ENCODE measurements at regions not wholly inside any gene's neighbourhood (a gene's known extent, or its start where the extent isn't known, plus 50 kb on each side); places are given as distances from the start of the nearest gene placed in this dataset.

GRCh38 chr6:43876602-43877001, 106.6 kb downstream of the VEGFA start:
- Histone ChIP-seq H3K9ac (ENCODE audit: insufficient read depth, low read length, poor library complexity, severe bottlenecking) (no peak overlapping the region), H3K4me3 (replicated peaks in 1 of 3; ENCODE audit: low read depth in 2 of 3, low read length in 3 of 3) (no peak overlapping the region), H3K79me2 (ENCODE audit: insufficient read depth, low read length) (no peaks in the 10 kb centered on the region), H3K4me2 (replicated peaks; ENCODE audit: extremely low read depth, low read length, poor library complexity, severe bottlenecking) (no peak overlapping the region), H3K36me3 (replicated peaks in 1 of 2; ENCODE audit: control insufficient read depth in 1 of 2, insufficient read depth in 2 of 2, low read length in 2 of 2) (no peaks in the 10 kb centered on the region), H3K4me1 (ENCODE audit: control insufficient read depth in 1 of 2, insufficient read depth in 2 of 2, low read length in 2 of 2) (no peaks in the 10 kb centered on the region), H3K27ac (ENCODE audit: low read depth in 1 of 2, low read length in 2 of 2) (no peak overlapping the region), H3K27me3 (ENCODE audit: control insufficient read depth in 2 of 2, insufficient read depth in 2 of 2, low read length in 2 of 2) (no peaks in the 10 kb centered on the region), H4K20me1 (ENCODE audit: insufficient read depth, low read length) (no peaks in the 10 kb centered on the region), H3K9me3 (replicated peaks in 1 of 2; ENCODE audit: control insufficient read depth in 1 of 2, insufficient read depth in 1 of 2, low read length in 2 of 2) (no peaks in the 10 kb centered on the region), H2AFZ (ENCODE audit: insufficient read depth, low read depth, low read length, poor library complexity, severe bottlenecking) (no peak overlapping the region)
- H3K4me3 Mint-ChIP-seq, result no peak overlapping the region
- no CpG with 5 or more reads among the region's 4 CpGs for WGBS (ENCODE audit: insufficient coverage)
- no peak for DNase-seq
- H3K4me1 Mint-ChIP-seq, result no peaks in the 10 kb centered on the region
- peaks cover 0 to 1% (median 0%) of the 10 kb centered on the region in 7 donors for H3K9me3 Mint-ChIP-seq
- no peaks in the 10 kb centered on the region for H3K36me3 Mint-ChIP-seq
- no peaks in the 10 kb centered on the region for H3K27me3 Mint-ChIP-seq (ENCODE audit: low read depth in 3 of 3)
- no peak overlapping the region for H3K27ac Mint-ChIP-seq
- intact Hi-C loops (cut with micrococcal nuclease), result no loop called here
- TF ChIP-seq CTCF (IDR thresholded peaks at IDR 0.05), result no peak

GRCh38 chr6:43875849-43876572, 106.0 kb downstream of the VEGFA start:
- 97% methylated on average over 10 of the region's 14 CpGs for WGBS (ENCODE audit: insufficient coverage)
- TF ChIP-seq CTCF (IDR thresholded peaks at IDR 0.05), result no peak
- Histone ChIP-seq H3K36me3 (replicated peaks in 1 of 2; ENCODE audit: control insufficient read depth in 1 of 2, insufficient read depth in 2 of 2, low read length in 2 of 2) (no peaks in the 10 kb centered on the region), H3K4me3 (replicated peaks in 1 of 3; ENCODE audit: low read depth in 2 of 3, low read length in 3 of 3) (no peak overlapping the region), H3K27me3 (ENCODE audit: control insufficient read depth in 2 of 2, insufficient read depth in 2 of 2, low read length in 2 of 2) (no peaks in the 10 kb centered on the region), H3K9ac (ENCODE audit: insufficient read depth, low read length, poor library complexity, severe bottlenecking) (no peak overlapping the region), H4K20me1 (ENCODE audit: insufficient read depth, low read length) (no peaks in the 10 kb centered on the region), H3K4me2 (replicated peaks; ENCODE audit: extremely low read depth, low read length, poor library complexity, severe bottlenecking) (no peak overlapping the region), H3K27ac (ENCODE audit: low read depth in 1 of 2, low read length in 2 of 2) (no peak overlapping the region), H2AFZ (ENCODE audit: insufficient read depth, low read depth, low read length, poor library complexity, severe bottlenecking) (no peak overlapping the region), H3K79me2 (ENCODE audit: insufficient read depth, low read length) (no peaks in the 10 kb centered on the region), H3K9me3 (replicated peaks in 1 of 2; ENCODE audit: control insufficient read depth in 1 of 2, insufficient read depth in 1 of 2, low read length in 2 of 2) (no peaks in the 10 kb centered on the region), H3K4me1 (ENCODE audit: control insufficient read depth in 1 of 2, insufficient read depth in 2 of 2, low read length in 2 of 2) (no peaks in the 10 kb centered on the region)
- Mint-ChIP-seq H3K4me1 (no peaks in the 10 kb centered on the region), H3K27ac (peak overlapping the region in 1 of 7 donors; percentile 33), H3K9me3 (peaks cover 0 to 1% (median 0%) of the 10 kb centered on the region in 7 donors), H3K36me3 (no peaks in the 10 kb centered on the region), H3K27me3 (ENCODE audit: low read depth in 3 of 3) (peaks cover 0 to 3% (median 0%) of the 10 kb centered on the region in 3 donors), H3K4me3 (no peak overlapping the region)
- intact Hi-C loops (cut with micrococcal nuclease), result no loop called here
- no peak for DNase-seq

Data from CD14-positive monocyte (primary cell).